Astrocyte (in vitro differentiated cells and primary cell): ENCODE measurements at regions not wholly inside any gene's neighbourhood (a gene's known extent, or its start where the extent isn't known, plus 50 kb on each side); places are given as distances from the start of the nearest gene placed in this dataset.

ENCODE experiments used
- DNase-seq: peaks from one replicate; pipeline ENCODE4 v3.0.0-alpha.2; 2010; ENCODE audit warnings: low read depth
- FAIRE-seq: peaks from 2 replicates; lab custom pipeline; 2011; peaks lifted over from hg19 to GRCh38; lab: Jason Lieb, UNC
- H2AFZ ChIP-seq: 2 replicates; pipeline ENCODE4 v1.6.0; 2012; ENCODE audit warnings: low read depth, low read length, inconsistent platforms
- H3K27ac ChIP-seq: 2 replicates; pipeline ENCODE4 v1.5.1; 2011; ENCODE audit warnings: low read depth, low read length, inconsistent platforms
- H3K27me3 ChIP-seq: 2 replicates; pipeline ENCODE4 v1.6.0; 2011; ENCODE audit warnings: low read length, inconsistent platforms; ENCODE audit not compliant: insufficient read depth
- H3K36me3 ChIP-seq: 2 replicates; pipeline ENCODE4 v1.5.1; 2011; ENCODE audit warnings: low read length, inconsistent platforms; ENCODE audit not compliant: insufficient read depth
- H3K4me1 ChIP-seq: 2 replicates; pipeline ENCODE4 v1.5.1; 2011; ENCODE audit warnings: low read length, inconsistent platforms; ENCODE audit not compliant: insufficient read depth
- H3K4me2 ChIP-seq: 2 replicates; pipeline ENCODE4 v1.6.0; 2012; ENCODE audit warnings: low read length, inconsistent platforms
- H3K4me3 ChIP-seq: 2 replicates; pipeline ENCODE4 v1.5.1; 2011; ENCODE audit warnings: low read depth, mild to moderate bottlenecking, low read length, inconsistent platforms; ENCODE audit not compliant: insufficient read depth
- H3K79me2 ChIP-seq: 2 replicates; pipeline ENCODE4 v1.6.0; 2012; ENCODE audit warnings: mild to moderate bottlenecking, low read length, inconsistent platforms; ENCODE audit not compliant: insufficient read depth
- H3K9ac ChIP-seq: 2 replicates; pipeline ENCODE4 v1.6.0; 2012; ENCODE audit warnings: mild to moderate bottlenecking, low read length, inconsistent platforms
- H3K9me3 ChIP-seq: 2 replicates; pipeline ENCODE4 v1.5.1; 2012; ENCODE audit warnings: low read depth, mild to moderate bottlenecking, low read length, inconsistent platforms; ENCODE audit not compliant: insufficient read depth
- H4K20me1 ChIP-seq: 2 replicates; pipeline ENCODE4 v1.6.0; 2012; ENCODE audit warnings: low read length, inconsistent platforms; ENCODE audit not compliant: insufficient read depth
- H3K27ac Mint-ChIP-seq: one replicate; pipeline ENCODE4 v1.8.0; 2021; ENCODE audit warnings: mild to moderate bottlenecking, mixed read lengths; ENCODE audit not compliant: unreplicated experiment
- H3K27me3 Mint-ChIP-seq: one replicate; pipeline ENCODE4 v1.8.0; 2021; ENCODE audit warnings: low read depth, mixed read lengths; ENCODE audit not compliant: unreplicated experiment
- H3K36me3 Mint-ChIP-seq: one replicate; pipeline ENCODE4 v1.8.0; 2021; ENCODE audit warnings: low read depth, mixed read lengths; ENCODE audit not compliant: unreplicated experiment
- H3K4me1 Mint-ChIP-seq: one replicate; pipeline ENCODE4 v1.8.0; 2021; ENCODE audit warnings: low read depth, mixed read lengths; ENCODE audit not compliant: unreplicated experiment
- H3K4me3 Mint-ChIP-seq: one replicate; pipeline ENCODE4 v1.8.0; 2021; ENCODE audit warnings: mild to moderate bottlenecking, moderate library complexity, mixed read lengths; ENCODE audit not compliant: unreplicated experiment
- H3K9me3 Mint-ChIP-seq: one replicate; pipeline ENCODE4 v1.8.0; 2021; ENCODE audit warnings: mild to moderate bottlenecking, mixed read lengths; ENCODE audit not compliant: unreplicated experiment
- CTCF ChIP-seq: IDR thresholded peaks from 2 replicates; pipeline ENCODE4 v1.5.1; 2011; ENCODE audit warnings: low read depth, mild to moderate bottlenecking, inconsistent platforms, low read length, moderate library complexity; ENCODE audit not compliant: insufficient read depth
- EZH2 ChIP-seq: IDR thresholded peaks from 2 replicates; pipeline ENCODE4 v1.6.1; 2012; ENCODE audit warnings: mild to moderate bottlenecking, low read length, inconsistent platforms; ENCODE audit not compliant: insufficient read depth

- no peaks in the 10 kb centered on the region for H3K36me3 Mint-ChIP-seq
- peaks cover 59% of the 10 kb centered on the region for H3K27me3 Mint-ChIP-seq
- H3K4me1 ChIP-seq = no peaks in the 10 kb centered on the region
- TF ChIP-seq EZH2 (no peak), CTCF (peak; percentile 16)
- no peaks in the 10 kb centered on the region for H3K36me3 ChIP-seq
- H3K9me3 Mint-ChIP-seq = no peaks in the 10 kb centered on the region
- H2AFZ ChIP-seq = no peak overlapping the region
- H4K20me1 ChIP-seq = no peaks in the 10 kb centered on the region
- H3K4me1 Mint-ChIP-seq = no peaks in the 10 kb centered on the region
- DNase-seq = no peak
- no peak overlapping the region for H3K27ac Mint-ChIP-seq
- no peak for FAIRE-seq
- no peak overlapping the region for H3K27ac ChIP-seq
- H3K4me2 ChIP-seq = no peak overlapping the region
- no peak overlapping the region for H3K4me3 Mint-ChIP-seq
- H3K9me3 ChIP-seq = no peaks in the 10 kb centered on the region
- H3K4me3 ChIP-seq = no peak overlapping the region
- H3K9ac ChIP-seq = no peak overlapping the region
- H3K27me3 ChIP-seq = peaks cover 13% of the 10 kb centered on the region
- H3K79me2 ChIP-seq = no peaks in the 10 kb centered on the region
Observed at GRCh38 chr11:134014511-134014910, 54.4 kb upstream of the JAM3 start.

GRCh38 chr11:134015556-134015955 is 53.3 kb upstream of the JAM3 start:
- DNase-seq = no peak
- peaks cover 13% of the 10 kb centered on the region for H3K27me3 ChIP-seq
- H3K4me3 ChIP-seq = no peak overlapping the region
- no peaks in the 10 kb centered on the region for H3K9me3 ChIP-seq
- no peak overlapping the region for H2AFZ ChIP-seq
- H3K4me1 ChIP-seq = no peaks in the 10 kb centered on the region
- Mint-ChIP-seq H3K4me1 (no peaks in the 10 kb centered on the region), H3K27me3 (peaks cover 59% of the 10 kb centered on the region), H3K27ac (no peak overlapping the region), H3K36me3 (no peaks in the 10 kb centered on the region), H3K9me3 (no peaks in the 10 kb centered on the region), H3K4me3 (no peak overlapping the region)
- H3K79me2 ChIP-seq = no peaks in the 10 kb centered on the region
- no peak for FAIRE-seq
- H3K9ac ChIP-seq = no peak overlapping the region
- H4K20me1 ChIP-seq = no peaks in the 10 kb centered on the region
- H3K36me3 ChIP-seq = no peaks in the 10 kb centered on the region
- no peak for TF ChIP-seq EZH2
- no peak for TF ChIP-seq CTCF
- no peak overlapping the region for H3K27ac ChIP-seq
- no peak overlapping the region for H3K4me2 ChIP-seq

- no peaks in the 10 kb centered on the region for H3K4me1 ChIP-seq
- no peaks in the 10 kb centered on the region for H3K9me3 Mint-ChIP-seq
- H3K27ac Mint-ChIP-seq = no peak overlapping the region
- no peak overlapping the region for H3K9ac ChIP-seq
- H3K36me3 Mint-ChIP-seq = peaks cover 2% of the 10 kb centered on the region
- no peak for TF ChIP-seq CTCF
- no peak for TF ChIP-seq EZH2
- no peaks in the 10 kb centered on the region for H3K36me3 ChIP-seq
- no peak overlapping the region for H3K27ac ChIP-seq
- H3K9me3 ChIP-seq = no peaks in the 10 kb centered on the region
- no peak overlapping the region for H2AFZ ChIP-seq
- peaks cover 13% of the 10 kb centered on the region for H3K27me3 ChIP-seq
- no peak overlapping the region for H3K4me3 Mint-ChIP-seq
- H3K4me3 ChIP-seq = no peak overlapping the region
- DNase-seq (no peak), FAIRE-seq (no peak)
- H4K20me1 ChIP-seq = no peaks in the 10 kb centered on the region
- H3K4me1 Mint-ChIP-seq = no peaks in the 10 kb centered on the region
- H3K4me2 ChIP-seq = no peak overlapping the region
- peaks cover 43% of the 10 kb centered on the region for H3K27me3 Mint-ChIP-seq
- no peaks in the 10 kb centered on the region for H3K79me2 ChIP-seq
Observed at GRCh38 chr11:134017511-134018430, 51.1 kb upstream of the JAM3 start.
